ENCODE measurements at regions not wholly inside any gene's neighbourhood (a gene's known extent, or its start where the extent isn't known, plus 50 kb on each side); places are given as distances from the start of the nearest gene placed in this dataset.

DNA sequence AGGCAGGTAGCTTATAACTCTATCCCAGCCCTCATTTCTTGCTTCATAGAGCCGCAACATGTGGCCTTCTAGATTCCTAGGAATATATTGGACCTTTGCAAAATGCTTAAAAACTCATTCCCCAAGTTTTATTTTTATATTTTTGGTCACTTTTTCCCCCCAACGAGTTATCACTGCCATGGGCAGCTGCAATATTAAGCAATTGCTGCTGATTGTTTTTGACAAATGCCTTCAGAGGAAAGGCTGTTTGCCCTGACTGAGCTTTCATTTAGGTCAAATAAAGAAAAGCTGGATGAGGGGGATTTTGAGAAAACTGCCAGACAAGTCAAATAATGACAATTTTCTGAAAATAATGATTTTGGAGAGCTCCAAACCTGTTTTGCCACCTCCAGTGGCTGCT is 976.9 kb upstream of the MBL2 start:
- DNase-seq = no peak

DNA sequence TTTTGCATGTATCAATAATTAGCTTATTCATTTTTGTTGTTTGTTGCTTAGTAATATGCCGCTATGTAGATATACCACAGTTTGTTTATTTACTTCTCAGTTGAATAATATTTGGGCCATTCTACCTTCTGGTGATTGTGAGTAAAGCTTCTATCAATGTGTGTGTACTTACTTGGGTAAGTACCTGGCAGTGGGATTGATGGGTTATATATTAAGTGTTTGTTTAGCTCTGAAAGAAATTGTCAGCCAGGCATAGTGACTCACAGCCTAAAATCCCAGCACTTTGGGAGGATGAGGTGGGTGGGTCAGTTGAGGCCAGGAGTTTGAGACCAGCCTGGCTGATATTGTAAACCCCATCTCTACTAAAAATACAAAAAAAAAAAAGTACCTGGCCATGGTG is 975.7 kb upstream of the MBL2 start:
- DNase-seq = no peak

DNA sequence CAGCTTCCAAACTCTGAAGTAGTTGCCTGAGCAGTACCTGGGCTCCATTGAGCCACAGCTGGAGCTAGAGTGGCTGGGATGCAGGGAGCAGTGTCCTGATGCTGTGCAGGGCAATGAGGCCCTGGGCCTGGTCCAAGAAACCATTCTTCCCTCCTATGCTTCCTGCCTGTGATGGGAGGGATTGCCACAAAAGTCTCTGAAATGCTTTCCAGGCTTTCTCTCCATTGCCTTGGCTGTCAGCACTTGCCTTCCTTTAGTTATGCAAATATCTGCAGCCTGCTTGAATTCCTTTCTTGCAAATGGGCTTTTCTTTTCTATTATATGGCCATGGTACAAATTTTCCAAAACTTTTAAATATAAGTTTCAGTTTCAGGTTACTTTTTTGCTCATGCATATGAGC is 972.2 kb upstream of the MBL2 start:
- DNase-seq = no peak

DNA sequence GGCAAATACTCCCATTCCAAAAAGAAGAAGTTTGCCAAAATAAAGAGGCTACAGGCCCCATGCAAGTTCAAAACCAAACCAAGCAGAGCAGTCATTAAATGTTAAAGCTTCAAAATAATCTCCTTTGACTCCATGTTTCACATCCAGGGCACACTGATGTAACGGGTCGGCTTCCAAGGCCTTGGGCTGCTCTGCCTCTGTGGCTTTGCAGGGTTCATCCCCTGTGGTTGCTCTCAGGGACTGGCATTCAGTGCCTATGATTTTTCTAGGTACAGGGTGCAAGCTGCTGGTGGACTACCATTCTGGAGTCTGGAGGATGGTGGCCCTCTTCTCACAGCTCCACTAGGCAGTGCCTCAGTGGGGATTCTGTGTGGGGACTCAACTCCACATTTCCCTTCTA is 971.6 kb upstream of the MBL2 start:
- DNase-seq = no peak

DNA sequence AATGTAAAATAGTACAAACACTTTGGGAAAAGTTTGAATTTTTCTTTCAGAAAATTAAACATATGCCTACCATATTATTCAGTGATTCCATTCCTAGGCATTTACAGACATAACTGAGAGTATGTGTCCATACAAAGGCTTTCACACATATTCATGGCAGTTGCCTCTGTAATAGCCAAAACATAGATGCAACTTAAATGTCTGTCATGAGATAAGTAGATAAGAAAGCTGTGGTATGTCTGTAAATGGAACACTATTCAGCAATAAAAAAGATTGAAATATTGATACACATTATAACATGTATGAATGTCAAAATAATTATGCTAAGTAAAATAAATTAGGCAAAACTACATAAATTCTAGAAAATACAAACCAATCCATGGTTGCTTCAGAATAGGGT is 964.5 kb upstream of the MBL2 start:
- DNase-seq = no peak

DNA sequence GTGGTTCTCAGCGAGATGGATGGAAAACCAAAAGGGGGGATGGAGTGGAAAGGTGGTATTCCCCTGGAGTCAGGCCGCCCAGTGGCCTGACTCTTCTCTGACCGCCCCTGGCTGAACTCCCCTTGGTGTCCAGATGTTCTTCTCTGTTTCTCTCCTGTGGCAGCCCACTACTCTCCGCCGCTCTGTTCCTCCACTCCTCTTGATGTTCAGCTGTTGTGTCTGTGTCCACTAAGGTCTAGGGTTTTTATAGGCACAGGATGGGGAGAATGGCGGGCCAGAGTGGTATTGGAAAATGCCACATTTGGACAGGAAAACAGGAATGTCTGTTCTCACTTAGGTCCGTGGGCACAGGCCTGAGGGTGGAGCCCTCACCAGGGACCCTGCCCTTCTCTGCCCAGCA is 954.3 kb upstream of the MBL2 start:
- DNase-seq = no peak

DNA sequence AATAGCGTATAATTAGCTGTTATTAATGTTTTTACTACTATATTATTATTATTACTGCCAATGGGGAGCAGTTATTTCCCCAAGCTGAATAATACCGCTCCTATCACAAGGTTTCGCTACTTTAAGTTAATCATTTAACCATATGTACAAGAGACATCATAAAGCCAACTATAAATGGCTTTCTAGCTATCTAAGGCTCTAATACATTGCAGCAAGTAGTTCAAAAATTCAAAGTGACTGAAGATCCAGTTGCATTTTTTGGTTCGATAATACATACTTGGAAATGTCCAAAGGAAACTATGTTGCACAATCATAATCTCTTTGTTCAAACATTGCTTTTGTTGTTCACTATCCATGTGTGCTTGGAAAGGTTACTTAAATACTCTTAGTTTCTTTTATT is 952.0 kb upstream of the MBL2 start:
- DNase-seq = no peak

DNA sequence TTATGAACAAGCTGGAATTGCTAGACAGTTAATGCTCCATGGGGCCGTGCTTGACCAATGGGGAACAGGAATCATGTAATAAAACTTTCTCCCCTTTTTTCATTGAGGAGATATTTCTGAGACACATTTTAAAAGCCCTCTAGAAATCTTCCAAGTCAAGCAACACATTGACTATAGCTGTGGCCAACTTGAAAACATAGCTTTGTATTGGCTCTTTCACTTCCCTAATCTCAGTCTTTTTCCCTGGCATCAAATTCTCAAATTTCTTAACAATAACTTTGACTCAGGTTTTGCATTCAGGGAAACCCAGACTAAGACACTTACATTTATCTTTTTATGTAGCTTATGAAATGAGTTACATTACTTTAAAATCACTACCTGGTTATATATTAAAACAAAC is 947.1 kb upstream of the MBL2 start:
- DNase-seq = no peak

DNA sequence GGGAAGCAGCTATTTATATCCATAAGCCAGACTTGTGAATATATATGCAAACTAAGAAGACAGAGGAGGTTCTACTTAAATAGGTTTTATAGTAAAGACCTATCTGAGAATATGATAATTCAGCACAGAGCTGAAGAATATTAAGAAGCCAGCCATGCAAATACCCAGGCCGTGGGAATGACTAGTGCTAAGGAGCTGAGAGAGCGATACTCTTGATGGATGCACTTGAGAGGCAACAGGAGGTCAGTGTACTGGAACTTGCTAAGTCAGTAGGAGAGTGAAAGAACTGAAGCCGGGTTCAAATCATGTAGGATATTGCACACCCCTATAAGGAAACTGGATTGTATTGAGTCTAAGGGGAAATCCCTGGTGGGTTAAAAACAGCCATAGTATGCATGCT is 943.6 kb upstream of the MBL2 start:
- DNase-seq = no peak

DNA sequence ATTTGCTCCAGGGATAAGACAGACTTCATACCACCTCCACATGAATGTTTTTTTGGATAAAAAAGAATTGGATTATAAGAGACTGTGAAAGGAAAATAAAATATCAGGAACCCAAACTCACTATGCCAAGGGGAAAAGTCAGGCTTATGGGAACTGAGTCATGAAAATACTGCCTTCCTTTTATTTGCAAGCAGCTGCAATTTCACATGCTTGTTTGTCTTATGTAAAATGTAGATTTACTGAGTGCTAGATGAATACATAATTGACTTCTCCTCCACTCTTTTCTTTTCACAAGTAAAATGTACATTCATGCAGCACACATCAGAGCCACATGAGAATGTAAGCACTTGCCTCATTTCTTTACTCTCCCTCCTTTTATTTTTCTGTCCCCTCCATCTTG is 940.8 kb upstream of the MBL2 start:
- no peak for DNase-seq

DNA sequence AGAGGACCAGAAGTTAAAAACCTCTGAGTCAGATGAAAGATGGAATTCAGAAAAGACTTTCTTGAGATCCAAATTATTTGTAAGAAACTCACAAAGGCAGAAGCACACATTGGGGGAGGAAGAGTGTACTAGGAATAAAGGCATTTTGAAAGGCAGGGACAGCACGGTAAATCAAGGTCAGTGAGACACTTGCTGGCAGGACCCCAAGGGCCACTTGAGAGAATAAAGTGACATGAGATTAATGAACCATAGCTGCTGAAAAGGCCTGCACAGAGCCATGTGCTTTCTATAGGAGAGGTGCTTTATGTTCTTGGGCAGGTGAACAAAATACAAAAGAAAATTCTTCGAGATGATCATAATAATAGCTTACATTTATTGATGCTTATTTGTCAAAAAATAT is 929.9 kb upstream of the MBL2 start:
- no peak for DNase-seq

DNA sequence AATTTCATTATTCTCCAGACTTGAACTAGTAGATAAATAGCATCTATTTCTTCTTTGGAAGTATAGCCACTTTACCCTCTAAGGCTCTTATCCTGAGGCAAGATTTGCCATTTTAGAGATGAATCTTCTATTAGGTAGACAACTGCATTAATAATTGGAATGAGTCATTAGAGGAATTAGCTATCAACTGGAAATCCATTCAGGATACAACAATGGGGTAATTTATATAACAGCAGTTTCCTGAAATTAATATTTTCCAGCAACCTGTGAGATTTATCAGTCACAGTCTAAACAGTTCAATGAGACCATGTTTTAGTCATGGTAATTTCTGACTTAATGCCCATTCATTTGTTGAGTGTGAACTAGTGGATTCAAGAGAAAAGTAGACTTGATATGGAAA is 928.6 kb upstream of the MBL2 start:
- no peak for DNase-seq

DNA sequence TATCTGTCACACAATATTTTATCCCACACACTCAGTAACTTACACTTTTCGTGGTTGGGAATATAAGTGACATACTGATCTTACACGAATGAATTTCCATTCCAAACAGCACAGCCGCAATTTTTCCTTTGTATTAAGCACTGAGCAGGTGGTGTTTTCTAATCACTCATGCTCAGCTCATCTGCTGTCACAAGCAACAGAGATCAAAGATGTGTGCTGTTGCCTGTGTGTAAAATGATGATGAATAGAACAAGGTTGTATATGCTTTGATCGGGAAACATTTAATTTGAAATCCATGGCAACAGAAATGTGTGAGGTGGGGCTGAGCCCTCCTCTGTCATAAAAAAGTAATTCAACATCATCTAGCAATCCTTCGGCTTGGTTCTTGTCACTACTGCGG is 927.7 kb upstream of the MBL2 start:
- no peak for DNase-seq

DNA sequence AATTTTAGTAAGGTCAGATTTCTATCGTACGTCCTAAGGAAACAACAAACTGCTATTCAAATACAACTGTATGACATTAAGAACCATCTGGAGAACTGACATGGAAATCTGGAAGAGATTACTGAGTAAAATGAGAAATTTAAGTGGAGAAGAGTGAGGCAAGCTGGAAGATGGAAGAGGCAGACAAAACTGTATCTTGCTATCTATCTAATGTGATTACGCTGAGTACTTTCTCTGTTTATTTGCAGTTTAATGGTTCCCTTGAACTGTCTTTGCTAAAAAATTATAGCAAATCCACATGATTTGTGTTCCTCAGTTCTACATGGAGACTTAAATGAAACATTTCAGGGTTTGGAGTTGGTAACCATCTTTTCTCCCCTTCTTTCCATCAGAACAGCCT is 927.1 kb upstream of the MBL2 start:
- DNase-seq = no peak

DNA sequence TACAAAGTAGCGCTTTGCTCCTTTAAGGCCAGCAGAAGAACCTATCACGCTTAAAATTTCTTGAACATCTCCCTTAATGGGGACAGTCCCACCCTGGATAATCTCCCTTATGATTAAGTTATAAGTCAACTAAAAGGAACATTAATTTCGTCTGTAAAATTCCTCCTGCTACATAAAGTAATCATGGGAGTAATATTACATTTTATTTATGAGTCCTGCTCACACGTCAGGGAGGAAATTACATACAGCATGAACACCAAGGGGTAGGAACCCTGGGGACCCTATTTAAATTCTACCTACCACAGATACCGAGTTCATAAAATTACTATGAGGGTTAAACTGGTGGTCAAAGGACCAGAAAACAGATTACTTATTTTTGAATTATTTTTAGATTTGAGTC is 926.6 kb upstream of the MBL2 start:
- DNase-seq = no peak

DNA sequence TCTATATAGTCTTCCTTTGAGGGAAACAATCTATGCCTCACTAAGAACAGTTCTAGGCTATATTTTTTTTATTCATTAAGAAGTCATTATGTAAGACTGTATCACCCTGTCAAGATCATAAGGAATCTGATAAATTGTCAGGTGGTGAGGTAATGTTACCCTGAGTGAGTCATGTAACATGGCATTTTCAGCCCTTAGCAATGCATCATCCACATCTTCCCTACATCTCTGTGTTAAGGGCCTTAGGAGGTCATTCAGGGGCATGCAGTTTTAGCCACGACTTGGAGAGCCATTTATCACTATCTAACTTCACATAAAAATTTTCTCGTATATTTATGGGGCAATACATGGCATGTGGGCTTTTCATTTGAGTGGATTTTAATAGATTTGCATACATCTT is 924.5 kb upstream of the MBL2 start:
- peak; percentile 62 for DNase-seq

DNA sequence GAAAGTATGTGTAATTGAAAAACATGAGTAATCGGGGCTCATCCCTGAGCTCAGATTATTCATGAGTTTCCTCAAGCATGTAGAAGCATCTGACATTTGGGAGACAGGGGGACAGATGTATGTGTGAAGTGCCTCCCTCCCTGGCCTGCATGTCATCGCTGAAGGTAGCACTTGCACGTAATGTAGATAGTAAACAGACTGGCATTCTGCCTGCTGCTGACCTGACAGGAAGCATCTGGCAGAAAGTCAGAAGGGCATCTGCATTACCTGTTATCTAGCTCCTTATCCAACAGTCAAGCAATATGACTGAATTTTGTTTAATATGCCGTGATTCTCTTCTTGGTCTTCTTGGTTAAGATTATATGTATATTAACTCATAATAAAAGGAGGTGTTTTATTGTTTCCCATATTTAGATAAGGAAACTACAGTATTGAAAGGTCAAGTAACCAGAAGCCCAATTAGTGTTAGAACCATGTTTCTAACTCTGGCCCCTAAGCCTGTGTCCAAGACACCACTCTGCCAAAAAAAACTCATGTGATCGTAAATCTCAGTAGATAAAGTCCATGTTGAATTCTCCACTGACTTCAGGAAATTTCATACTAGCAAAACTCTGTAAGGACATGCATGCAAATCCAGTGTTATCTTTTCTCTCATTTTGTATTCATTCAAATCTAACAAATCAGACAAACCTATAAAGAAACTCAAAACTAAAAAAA is 918.1 kb upstream of the MBL2 start:
- no peak for DNase-seq

DNA sequence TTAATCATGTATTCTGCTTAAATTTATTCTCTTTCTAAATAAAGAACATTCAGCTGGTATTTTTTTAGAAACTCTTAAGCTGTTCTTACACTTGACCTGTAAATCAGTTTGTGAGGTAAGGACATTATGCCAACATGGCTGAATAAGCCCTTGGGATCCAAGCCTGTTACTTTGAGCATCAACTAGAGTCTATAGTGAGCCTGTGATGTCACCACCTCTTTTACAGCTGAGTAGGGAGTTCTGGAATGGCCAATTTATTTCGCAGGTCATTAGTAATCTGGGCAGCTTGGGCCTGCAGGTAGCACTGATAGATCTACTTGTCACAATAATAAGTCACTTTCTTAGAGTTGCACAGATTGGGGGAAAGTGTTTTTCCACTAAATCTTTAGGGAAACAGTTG is 915.2 kb upstream of the MBL2 start:
- DNase-seq = no peak

DNA sequence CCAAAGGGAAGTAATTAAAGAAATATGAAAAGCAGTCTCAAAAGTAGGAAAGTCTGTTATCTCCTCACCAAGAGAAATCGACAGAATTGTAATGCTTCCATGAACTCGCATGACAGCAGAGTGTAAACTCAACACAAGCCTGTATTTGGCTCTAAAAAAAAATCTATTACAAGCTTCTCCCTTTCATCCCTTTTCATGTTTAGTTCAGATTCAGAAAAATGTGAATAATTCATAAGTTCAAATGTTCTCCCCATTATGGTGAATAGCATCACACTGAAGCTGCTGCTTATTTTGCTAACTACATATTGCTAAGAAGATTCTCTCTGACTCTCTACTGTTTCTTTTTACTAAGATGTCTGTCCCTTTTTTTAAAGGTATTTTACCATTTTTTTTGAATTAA is 910.3 kb upstream of the MBL2 start:
- no peak for DNase-seq

DNA sequence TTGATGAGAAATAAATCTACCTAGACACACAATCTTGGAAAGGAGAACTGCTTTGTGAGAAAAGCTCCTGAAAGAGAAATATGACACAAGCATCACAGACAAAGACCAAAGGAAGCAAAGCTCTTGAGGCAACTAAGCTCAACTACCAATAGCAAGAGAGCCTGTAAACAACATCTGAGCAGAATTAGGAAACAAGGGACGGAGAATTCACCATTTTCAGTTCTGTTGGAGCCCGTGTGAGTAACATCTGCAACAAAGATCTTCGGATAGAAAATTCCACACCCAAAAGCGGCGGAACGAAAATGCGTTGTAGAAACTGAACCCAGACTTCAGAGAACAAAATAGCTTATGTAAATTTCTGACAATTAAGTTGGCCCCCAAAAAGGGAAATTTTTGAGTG is 909.9 kb upstream of the MBL2 start:
- DNase-seq = no peak

DNA sequence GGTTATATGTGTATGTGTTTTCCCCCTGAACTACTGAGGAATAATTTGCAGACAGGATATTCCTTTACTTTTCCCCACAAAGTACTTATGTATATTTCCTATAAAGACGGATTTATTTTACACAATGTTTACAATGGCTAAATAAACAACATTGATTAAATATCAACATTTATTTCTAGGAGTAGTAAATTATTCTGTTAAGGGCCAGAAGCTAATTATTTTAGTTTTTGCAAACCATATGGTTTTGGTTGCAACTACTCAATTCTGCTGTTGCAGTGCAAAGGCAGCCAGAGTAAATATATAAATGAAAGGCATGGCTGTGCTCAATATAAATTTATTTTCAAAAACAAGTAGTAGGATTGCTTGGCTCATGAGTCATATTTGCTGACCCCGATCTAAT is 907.1 kb upstream of the MBL2 start:
- no peak for DNase-seq

DNA sequence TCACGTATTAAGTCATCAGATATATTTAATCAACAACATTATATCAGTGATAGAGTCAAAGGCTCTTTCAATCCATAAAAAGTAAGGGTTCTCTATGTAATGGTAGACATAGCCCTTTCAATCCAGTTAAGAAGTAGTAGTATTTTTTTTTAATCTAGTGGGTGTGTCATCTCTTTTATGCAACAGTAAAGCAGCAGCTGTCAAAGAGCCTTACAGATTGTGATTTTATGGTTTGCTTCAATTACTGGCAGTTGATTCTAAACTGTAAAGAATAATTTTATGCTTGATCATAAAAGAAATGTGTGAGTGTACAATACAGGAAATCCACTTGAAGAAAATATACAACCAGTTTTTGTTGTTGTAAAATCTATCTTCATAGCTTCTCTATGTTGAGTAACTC is 902.6 kb upstream of the MBL2 start:
- DNase-seq = no peak

DNA sequence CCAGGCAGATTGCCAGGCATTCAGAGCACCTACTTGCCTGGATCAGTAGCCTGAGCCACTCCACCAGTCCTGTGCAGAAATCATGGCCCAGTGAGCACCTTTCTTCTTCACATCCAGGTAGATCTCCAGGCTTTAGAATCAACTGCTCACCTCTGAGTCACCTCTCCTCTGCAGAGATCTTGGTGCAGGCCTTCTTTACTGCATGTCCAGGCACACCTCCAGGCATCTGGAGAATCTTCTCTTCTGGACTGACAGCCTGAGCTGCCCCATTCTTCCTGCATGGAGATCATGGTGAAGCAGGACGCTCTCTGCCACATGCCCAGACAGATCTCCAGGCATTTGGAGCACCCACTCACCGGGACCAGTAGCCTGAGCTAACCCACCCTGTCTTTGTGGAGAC is 894.5 kb upstream of the MBL2 start:
- DNase-seq = no peak

DNA sequence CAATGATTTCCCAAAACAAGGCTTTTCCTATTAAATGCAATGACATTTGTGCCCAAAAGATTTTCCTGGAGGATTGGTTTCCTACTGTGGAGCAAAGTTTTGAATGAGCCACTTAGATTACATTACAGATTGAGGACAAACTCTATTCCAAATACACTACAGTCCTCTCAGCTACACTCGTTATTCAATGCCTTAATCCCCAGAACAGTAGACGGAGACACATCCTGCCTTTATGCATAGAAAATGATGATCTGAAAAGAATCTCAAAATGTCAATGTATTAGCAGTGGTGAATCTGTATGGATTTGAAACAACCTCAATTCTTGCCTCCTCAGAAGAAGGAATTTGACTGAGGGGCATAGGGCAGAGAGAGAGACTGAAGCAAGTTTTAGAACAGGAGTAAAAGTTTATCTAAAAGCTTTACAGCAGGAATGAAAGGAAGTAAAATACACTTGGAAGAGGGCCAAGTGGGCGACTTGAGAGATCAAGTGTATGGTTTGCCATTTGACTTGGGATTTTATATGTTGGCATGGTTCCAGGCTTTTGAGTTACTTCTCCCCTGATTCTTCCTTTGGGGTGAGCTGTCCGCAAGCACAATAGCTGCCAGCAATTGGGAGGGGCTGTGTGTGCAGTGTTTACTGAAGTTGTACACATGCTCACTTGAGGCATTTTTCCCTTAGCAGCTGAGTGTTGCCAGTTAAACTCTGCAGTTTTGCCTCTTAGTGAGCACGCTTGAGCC is 891.9 kb upstream of the MBL2 start:
- no peak for DNase-seq

DNA sequence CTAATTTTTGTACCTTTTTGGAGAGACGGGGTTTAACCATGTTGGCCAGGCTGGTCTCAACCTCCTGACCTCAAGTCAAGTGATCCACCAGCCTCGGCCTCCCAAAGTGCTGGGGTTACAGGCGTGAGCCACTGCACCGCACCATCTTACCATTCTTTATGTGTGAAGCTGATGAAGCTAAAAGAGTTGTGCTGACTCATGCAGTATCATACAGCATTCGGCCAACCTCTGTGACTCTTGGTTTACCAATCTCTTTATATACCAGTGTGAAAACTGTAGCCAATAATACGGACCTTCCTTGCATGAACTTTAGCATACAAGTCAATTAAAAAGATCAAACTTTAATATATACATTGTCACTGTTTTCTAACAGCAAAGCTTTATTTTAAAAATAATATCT is 878.2 kb upstream of the MBL2 start:
- no peak for DNase-seq
